Tibial artery (tissue), 4 donors: ENCODE measurements at regions not wholly inside any gene's neighbourhood (a gene's known extent, or its start where the extent isn't known, plus 50 kb on each side); places are given as distances from the start of the nearest gene placed in this dataset.

Experiments
- DNase-seq, 2 donors: peaks; one replicate each; pipeline ENCODE4 v3.0.0-alpha.2; 2019
- H3K27ac ChIP-seq, 2 donors: fragments of 200-600 bp; sonication (generic) in 1 of 2; 1 replicate in 1 of 2; 2 replicates in 1 of 2; pipeline ENCODE4 v1.5.1; 2018 to 2019; ENCODE audit warnings: mild to moderate bottlenecking in 1 of 2
- H3K27me3 ChIP-seq, 2 donors: fragments of 200-600 bp; sonication (generic) in 1 of 2; one replicate each; pipeline versions ENCODE4 v1.5.1 to v1.6.0; 2016 to 2019
- H3K36me3 ChIP-seq, 3 donors: fragments of 200-600 bp; sonication (generic) in 2 of 3; one replicate each; pipeline ENCODE4 v1.5.1; 2016 to 2019; ENCODE audit warnings: mild to moderate bottlenecking in 2 of 3
- H3K4me1 ChIP-seq, 4 donors: fragments of 200-600 bp; sonication (generic) in 2 of 4; 1 replicate in 3 of 4; 2 replicates in 1 of 4; pipeline ENCODE4 v1.5.1; 2016 to 2019
- H3K4me3 ChIP-seq, 2 donors: fragments of 200-600 bp; sonication (generic) in 1 of 2; 1 replicate in 1 of 2; 2 replicates in 1 of 2; pipeline ENCODE4 v1.5.1; 2018 to 2019; ENCODE audit warnings: mild to moderate bottlenecking in 2 of 2
- H3K9me3 ChIP-seq, 3 donors: fragments of 200-600 bp; sonication (generic) in 1 of 3; one replicate each; pipeline ENCODE4 v1.5.1; 2016 to 2019
- CTCF ChIP-seq, 2 experiments: fragments of 200-600 bp in 1 of 2; fragments of 450-650 bp in 1 of 2; IDR thresholded peaks; one replicate each; pipeline ENCODE4 v1.5.1; 2017 to 2019; ENCODE audit warnings: antibody characterized with exemption in 2 of 2, mild to moderate bottlenecking in 1 of 2, moderate library complexity in 1 of 2
- intact Hi-C: fragments of 100-400 bp; cut with DNase I; formaldehyde crosslinking; loops from one replicate; pipeline ENCODE4 v1.15.0; 2023; ENCODE audit warnings: low total_unique reads

DNA sequence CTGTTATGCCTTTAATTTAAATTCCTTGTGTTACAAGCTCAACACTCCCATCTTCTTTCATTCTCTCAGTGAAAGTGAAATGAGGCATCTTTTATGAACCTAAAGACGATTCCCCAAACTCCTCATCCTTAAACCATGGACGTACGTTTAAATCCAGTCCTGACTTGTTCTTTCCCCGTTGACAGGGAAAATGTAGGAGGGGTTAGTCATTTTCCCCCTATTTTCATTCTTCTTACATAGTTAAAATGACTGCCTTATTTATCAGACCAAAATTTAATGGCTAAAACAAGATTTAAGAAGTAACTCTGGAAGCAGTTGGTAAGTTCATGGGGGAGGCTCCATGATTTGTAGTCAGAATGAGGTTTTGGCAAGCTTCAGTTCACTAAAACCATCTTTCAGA is 134.9 kb downstream of the KCNA5 start:
- no peaks in the 10 kb centered on the region for H3K27me3 ChIP-seq
- peaks cover 0 to 8% (median 4%) of the 10 kb centered on the region in 4 donors for H3K4me1 ChIP-seq
- H3K4me3 ChIP-seq: no peak overlapping the region
- intact Hi-C loops: no loop called here
- no peaks in the 10 kb centered on the region for H3K36me3 ChIP-seq
- no peak for TF ChIP-seq CTCF (IDR thresholded peaks at IDR 0.05)
- no peaks in the 10 kb centered on the region for H3K9me3 ChIP-seq
- H3K27ac ChIP-seq: no peak overlapping the region
- DNase-seq: no peak

GRCh38 chr12:5180496-5180895 is 136.8 kb downstream of the KCNA5 start:
- peaks cover 0 to 5% (median 0%) of the 10 kb centered on the region in 4 donors for H3K4me1 ChIP-seq
- TF ChIP-seq CTCF (IDR thresholded peaks at IDR 0.05): no peak
- no peaks in the 10 kb centered on the region for H3K36me3 ChIP-seq
- no peaks in the 10 kb centered on the region for H3K27me3 ChIP-seq
- no peak overlapping the region for H3K4me3 ChIP-seq
- no peaks in the 10 kb centered on the region for H3K9me3 ChIP-seq
- intact Hi-C loops: no loop called here
- no peak for DNase-seq
- H3K27ac ChIP-seq: no peak overlapping the region

DNA sequence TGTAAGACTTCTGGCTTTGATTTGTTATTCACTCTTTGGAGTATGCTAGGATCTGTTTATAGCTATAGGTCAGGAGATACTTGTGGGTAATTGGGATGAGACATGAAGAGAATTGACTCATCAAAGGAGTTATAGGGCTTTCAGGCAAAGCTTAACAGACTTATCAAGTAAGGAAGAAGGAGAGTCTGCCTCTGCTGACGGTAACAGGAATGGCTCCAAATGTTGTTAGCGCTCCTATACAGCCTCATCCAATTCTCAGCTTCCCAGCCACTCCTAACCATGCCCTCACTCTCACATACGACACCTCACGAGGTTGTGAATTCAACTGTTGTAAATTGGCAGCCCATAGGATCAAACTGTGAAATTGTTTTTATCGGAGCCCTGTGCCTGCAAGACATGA is 140.5 kb downstream of the KCNA5 start:
- intact Hi-C loops: no loop called here
- no peak for DNase-seq
- H3K4me3 ChIP-seq: no peak overlapping the region
- H3K4me1 ChIP-seq: peaks cover 0 to 12% (median 2%) of the 10 kb centered on the region in 4 donors
- no peaks in the 10 kb centered on the region for H3K27me3 ChIP-seq
- no peaks in the 10 kb centered on the region for H3K9me3 ChIP-seq
- TF ChIP-seq CTCF (IDR thresholded peaks at IDR 0.05): no peak
- no peak overlapping the region for H3K27ac ChIP-seq
- no peaks in the 10 kb centered on the region for H3K36me3 ChIP-seq

- H3K4me3 ChIP-seq: peak overlapping the region; percentile 38 to 48
- DNase-seq: no peak
- no peak for TF ChIP-seq CTCF (IDR thresholded peaks at IDR 0.05)
Measured at GRCh38 chr12:5185435-5186069, 141.9 kb downstream of the KCNA5 start.

GRCh38 chr12:5186715-5187114 is 143.0 kb downstream of the KCNA5 start:
- no peaks in the 10 kb centered on the region for H3K9me3 ChIP-seq
- no peak overlapping the region for H3K27ac ChIP-seq
- H3K4me1 ChIP-seq: peaks cover 0 to 12% (median 2%) of the 10 kb centered on the region in 4 donors
- H3K4me3 ChIP-seq: no peak overlapping the region
- H3K36me3 ChIP-seq: no peaks in the 10 kb centered on the region
- no peak for TF ChIP-seq CTCF (IDR thresholded peaks at IDR 0.05)
- H3K27me3 ChIP-seq: no peaks in the 10 kb centered on the region
- no peak for DNase-seq
- intact Hi-C loops: no loop called here

More at GRCh38 chr12:5185435-5186069, 141.9 kb downstream of the KCNA5 start:
- intact Hi-C loops: no loop called here
- H3K27ac ChIP-seq: peak overlapping the region in 1 of 2 donors; percentile 2
- H3K9me3 ChIP-seq: no peaks in the 10 kb centered on the region
- peaks cover 0 to 12% (median 2%) of the 10 kb centered on the region in 4 donors for H3K4me1 ChIP-seq
- H3K27me3 ChIP-seq: no peaks in the 10 kb centered on the region
- no peaks in the 10 kb centered on the region for H3K36me3 ChIP-seq
